Choroid plexus epithelial cell (primary cell): ENCODE measurements at regions not wholly inside any gene's neighbourhood (a gene's known extent, or its start where the extent isn't known, plus 50 kb on each side); places are given as distances from the start of the nearest gene placed in this dataset.

ENCODE experiments used
- DNase-seq: peaks from one replicate; pipeline ENCODE4 v3.0.0-alpha.2; 2010; ENCODE audit warnings: low read depth
- H3K4me3 ChIP-seq: 2 replicates; pipeline ENCODE4 v1.5.1; 2011; ENCODE audit warnings: low read depth, mild to moderate bottlenecking, control low read depth, low read length, moderate library complexity
- CTCF ChIP-seq: conservative IDR thresholded peaks from 2 replicates; pipeline ENCODE4 v1.5.1; 2011; ENCODE audit warnings: low read depth, mild to moderate bottlenecking, control low read depth, inconsistent platforms, low read length, moderate library complexity

- TF ChIP-seq CTCF = no peak
- DNase-seq = no peak
- no peak overlapping the region for H3K4me3 ChIP-seq
Measured at GRCh38 chr12:73308747-73309146, 1036.6 kb downstream of the TRHDE start.

GRCh38 chr12:73321319-73321718 lies 1049.1 kb downstream of the TRHDE start:
- no peak overlapping the region for H3K4me3 ChIP-seq
- TF ChIP-seq CTCF = no peak
- DNase-seq = no peak

- H3K4me3 ChIP-seq = no peak overlapping the region
- TF ChIP-seq CTCF = no peak
- no peak for DNase-seq
Measured at GRCh38 chr12:73321776-73322175, 1049.6 kb downstream of the TRHDE start.

- no peak for TF ChIP-seq CTCF
- DNase-seq = no peak
- no peak overlapping the region for H3K4me3 ChIP-seq
Measured at GRCh38 chr12:73330584-73331351, 1058.6 kb downstream of the TRHDE start.

- no peak overlapping the region for H3K4me3 ChIP-seq
- DNase-seq = no peak
- TF ChIP-seq CTCF = no peak
Measured at GRCh38 chr12:73341559-73342247, 1069.5 kb downstream of the TRHDE start.

GRCh38 chr12:73342733-73343132 lies 1070.6 kb downstream of the TRHDE start:
- H3K4me3 ChIP-seq = no peak overlapping the region
- no peak for DNase-seq
- TF ChIP-seq CTCF = no peak
